Adrenal gland (tissue), 5 donors: ENCODE measurements at regions not wholly inside any gene's neighbourhood (a gene's known extent, or its start where the extent isn't known, plus 50 kb on each side); places are given as distances from the start of the nearest gene placed in this dataset.
"Not testable (repeated sequence)": the region's sequence is repeated elsewhere in the genome, so short reads cannot be mapped to it uniquely, and the experiment has no call there.

Experiments used
- CTCF ChIP-seq, 6 experiments: fragments of 450-650 bp in 4 of 6; fragments of 200-600 bp in 2 of 6; sonication (generic) in 1 of 6; IDR thresholded peaks; 1 replicate in 5 of 6; 2 replicates in 1 of 6; pipeline versions ENCODE4 v1.5.1 to v1.8.0; 2016 to 2021; ENCODE audit warnings: antibody characterized with exemption in 6 of 6, mild to moderate bottlenecking in 2 of 6, moderate library complexity in 1 of 6
- POLR2A ChIP-seq, 2 donors: fragments of 450-650 bp; IDR thresholded peaks; one replicate each; pipeline ENCODE4 v1.6.1; 2017; ENCODE audit warnings: antibody characterized with exemption in 2 of 2, mild to moderate bottlenecking in 2 of 2, moderate library complexity in 1 of 2
- donor health status: DM: no; HTN: no; CAD: no.

- TF ChIP-seq CTCF, POLR2A (IDR thresholded peaks at IDR 0.05): not testable (repeated sequence)
Observed at GRCh38 chr9:65405766-65406165, 120.8 kb upstream of the FOXD4L5 start.
